ENCODE measurements at regions not wholly inside any gene's neighbourhood (a gene's known extent, or its start where the extent isn't known, plus 50 kb on each side); places are given as distances from the start of the nearest gene placed in this dataset.

DNA sequence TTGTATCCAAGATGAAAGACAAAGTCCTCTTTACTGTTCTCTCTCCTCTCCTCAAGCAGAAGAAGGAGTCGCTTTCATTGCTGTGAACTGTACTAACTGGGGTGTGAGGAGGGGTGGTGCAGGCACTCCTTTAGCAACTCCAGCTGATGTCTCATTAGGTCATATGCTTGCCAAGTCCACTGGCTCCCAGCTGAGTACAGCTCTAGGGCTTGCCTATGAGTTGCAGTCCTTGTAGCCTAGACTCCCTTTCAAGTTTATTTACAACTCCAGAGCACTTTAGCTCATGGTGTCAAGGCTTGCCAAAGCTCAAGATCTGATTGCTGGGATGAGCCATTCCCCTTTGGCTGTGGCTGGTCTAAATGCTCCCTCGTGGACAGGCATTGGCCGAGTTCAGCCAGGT is 55.1 kb upstream of the PDGFD start:
- Histone ChIP-seq H3K4me3 (ENCODE audit: low read depth, low read length) (no peak overlapping the region), H3K4me1 (ENCODE audit: control insufficient read depth, insufficient read depth, low read length, unreplicated experiment) (no peaks in the 10 kb centered on the region), H3K79me2 (ENCODE audit: control insufficient read depth, insufficient read depth, low read length, unreplicated experiment) (no peaks in the 10 kb centered on the region), H3K27ac (ENCODE audit: low read depth, low read length) (no peak overlapping the region), H2AFZ (ENCODE audit: low read length, unreplicated experiment) (no peak overlapping the region), H3K36me3 (ENCODE audit: insufficient read depth, low read length) (no peaks in the 10 kb centered on the region), H3K27me3 (ENCODE audit: insufficient read depth, low read length) (peaks cover 25% of the 10 kb centered on the region)

DNA sequence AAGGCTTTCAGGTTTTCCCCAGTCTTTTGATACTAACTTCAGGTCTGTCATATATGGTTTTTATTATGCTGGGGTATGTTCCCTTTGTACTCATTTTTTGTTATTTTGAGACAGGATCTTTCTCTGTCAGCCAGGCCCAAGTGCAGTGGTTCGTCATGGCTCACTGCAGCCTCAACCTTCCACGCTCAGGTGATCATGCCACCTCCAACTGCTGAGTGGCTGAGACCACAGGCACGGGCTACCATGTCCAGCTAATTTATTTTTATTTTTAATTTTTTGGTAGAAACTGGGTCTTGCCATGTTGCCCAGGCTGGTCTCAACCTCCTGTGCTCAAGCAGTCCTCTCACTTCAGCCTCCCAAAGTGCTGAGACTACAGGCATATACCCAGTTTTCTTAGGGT is 50.6 kb upstream of the PDGFD start:
- Histone ChIP-seq H2AFZ (ENCODE audit: low read length, unreplicated experiment) (no peak overlapping the region), H3K4me1 (ENCODE audit: control insufficient read depth, insufficient read depth, low read length, unreplicated experiment) (no peaks in the 10 kb centered on the region), H3K4me3 (ENCODE audit: low read depth, low read length) (no peak overlapping the region), H3K27ac (ENCODE audit: low read depth, low read length) (no peak overlapping the region), H3K79me2 (ENCODE audit: control insufficient read depth, insufficient read depth, low read length, unreplicated experiment) (no peaks in the 10 kb centered on the region), H3K36me3 (ENCODE audit: insufficient read depth, low read length) (no peaks in the 10 kb centered on the region), H3K27me3 (ENCODE audit: insufficient read depth, low read length) (peaks cover 8% of the 10 kb centered on the region)
